ENCODE measurements at regions not wholly inside any gene's neighbourhood (a gene's known extent, or its start where the extent isn't known, plus 50 kb on each side); places are given as distances from the start of the nearest gene placed in this dataset.

DNA sequence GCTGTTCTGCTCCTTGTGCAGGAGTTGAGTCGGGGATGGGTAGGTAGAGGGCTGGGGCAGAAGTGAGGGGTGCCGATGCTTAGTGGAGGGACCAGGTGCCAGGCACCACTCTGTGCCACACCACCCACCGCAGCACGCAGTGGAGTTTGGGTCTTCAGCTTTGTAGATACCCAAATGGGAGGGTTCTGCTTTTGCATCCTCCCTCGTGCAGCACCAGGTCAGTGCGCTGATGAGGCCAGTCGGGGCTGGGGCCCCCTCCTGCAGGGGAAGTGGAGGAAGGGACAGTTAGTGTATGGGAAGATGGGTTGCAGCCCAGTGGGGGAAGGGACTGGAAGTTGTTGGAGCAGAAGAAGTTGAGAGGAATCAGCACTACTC is 244.0 kb downstream of the RHOU start:
- no peak for DNase-seq

DNA sequence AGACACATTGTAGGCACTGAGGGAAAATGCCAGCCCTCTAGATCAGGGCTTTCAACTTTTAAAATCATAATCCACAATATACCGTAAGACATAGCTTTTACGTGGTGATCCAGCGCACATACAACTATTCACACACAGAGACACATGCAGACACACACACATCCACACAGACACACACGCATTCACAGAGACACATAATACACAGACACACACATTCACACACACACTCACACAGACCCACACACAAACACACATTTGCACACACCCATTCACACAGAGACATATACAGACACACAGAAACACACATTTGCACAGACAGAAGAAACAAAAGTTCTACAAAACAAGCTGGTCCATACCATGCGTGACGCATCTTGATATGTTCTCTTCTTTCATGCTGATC is 244.5 kb downstream of the RHOU start:
- no peak for DNase-seq

DNA sequence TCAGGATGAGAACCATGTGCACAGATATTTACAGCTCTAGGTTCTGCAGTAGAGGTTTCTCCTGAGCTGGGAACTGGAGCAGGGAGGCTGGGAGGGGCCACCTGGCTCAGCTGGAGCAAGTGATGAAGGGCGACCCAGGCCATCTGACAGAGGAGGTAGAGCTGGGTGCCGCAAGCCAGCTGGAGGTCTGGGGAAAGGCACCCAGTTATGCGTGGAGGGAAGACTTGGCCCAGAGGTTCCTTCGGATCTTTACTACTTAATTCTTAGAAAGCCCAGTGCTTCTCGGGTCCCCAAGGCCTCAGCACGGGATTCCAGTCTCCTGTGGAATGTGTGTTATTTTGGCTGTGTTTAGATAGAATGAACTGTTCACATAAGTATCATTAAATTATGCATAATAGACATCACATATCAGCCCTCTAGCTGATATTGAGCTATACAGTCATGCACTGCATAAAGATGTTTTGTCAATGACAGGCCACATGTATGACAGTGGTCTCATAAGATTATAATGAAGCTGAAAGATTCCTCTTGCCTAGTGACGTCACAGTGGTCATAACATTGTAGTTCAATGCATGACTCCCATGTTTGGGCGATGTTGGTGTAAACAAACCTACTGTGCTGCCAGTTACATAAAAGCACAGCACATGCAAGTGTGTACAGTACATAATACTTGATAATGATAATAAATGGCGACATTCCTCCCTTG is 245.1 kb downstream of the RHOU start:
- no peak for DNase-seq

DNA sequence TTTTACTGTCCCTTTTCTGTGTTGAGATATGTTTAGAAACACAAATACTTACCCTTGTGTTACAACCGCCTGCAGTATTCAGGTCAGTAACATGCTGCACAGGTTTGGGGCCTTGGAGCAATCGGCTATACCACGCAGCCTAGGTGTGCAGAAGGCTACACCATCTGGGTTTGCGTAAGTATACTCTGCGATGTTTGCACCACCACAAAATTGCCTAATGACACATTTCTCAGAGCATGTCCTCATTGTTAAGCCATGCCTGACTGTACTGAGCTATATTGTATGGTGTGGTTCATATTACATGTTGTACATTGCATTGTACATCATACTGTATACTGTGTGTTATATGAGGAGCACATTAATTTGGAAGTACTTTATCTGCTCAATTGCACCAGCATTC is 247.4 kb downstream of the RHOU start:
- no peak for DNase-seq

DNA sequence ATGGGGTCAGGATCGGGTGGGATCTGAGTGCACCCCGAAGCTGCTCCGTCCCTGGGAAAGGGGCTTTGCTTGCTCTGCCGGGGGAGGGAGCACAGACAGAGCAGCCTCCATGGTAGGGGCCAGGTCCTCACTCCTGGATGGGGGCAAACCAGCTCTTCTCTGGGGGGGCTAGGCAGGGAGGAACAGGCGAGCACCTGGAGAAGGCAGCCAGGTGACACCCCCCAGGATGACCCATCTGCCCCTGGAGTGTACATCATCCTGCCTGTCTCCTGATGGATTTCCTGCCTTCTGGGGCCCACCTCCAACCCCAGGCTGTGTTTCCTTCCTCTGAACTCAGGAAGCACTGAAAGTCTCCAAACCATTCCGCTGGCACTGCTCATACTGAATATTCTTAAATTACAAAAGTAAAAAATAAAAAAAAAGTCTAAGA is 248.0 kb downstream of the RHOU start:
- no peak for DNase-seq

DNA sequence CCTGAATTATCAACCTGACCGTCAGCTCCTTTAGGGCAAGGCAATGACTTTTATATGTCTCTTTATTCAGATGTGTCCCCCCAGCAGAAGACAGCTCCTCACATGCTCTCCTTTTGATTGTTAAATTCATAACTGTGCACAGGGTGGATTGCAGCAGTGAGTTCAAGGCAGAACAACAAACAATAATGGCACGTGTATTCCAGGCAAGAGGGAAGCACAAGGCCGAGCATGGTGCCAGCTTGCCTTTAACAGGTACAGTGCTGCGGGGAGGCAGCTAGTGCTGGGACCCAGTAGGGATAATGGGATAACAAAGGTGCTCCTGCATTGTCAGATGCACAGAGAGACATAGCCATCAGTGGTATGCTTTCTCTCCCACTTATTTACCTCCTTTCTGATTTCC is 248.4 kb downstream of the RHOU start:
- DNase-seq: no peak

DNA sequence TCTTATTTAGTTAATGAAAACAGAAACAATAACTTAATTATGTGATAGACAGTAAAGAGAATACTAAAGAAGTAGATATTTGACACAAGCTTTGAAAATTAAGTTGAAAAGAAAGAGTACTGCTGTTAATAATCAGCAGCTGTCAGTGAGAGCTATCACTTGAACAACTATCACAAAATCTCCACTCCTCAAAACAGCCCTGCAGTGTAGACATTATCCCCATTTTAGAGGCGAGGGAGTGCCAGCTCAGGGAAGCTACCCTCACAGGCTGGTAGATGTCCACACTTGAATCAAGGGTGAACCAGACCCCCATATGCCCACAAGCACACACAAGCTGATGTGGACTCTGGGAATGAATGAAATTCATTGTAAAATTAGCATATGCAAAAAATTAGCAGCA is 248.8 kb downstream of the RHOU start:
- no peak for DNase-seq

DNA sequence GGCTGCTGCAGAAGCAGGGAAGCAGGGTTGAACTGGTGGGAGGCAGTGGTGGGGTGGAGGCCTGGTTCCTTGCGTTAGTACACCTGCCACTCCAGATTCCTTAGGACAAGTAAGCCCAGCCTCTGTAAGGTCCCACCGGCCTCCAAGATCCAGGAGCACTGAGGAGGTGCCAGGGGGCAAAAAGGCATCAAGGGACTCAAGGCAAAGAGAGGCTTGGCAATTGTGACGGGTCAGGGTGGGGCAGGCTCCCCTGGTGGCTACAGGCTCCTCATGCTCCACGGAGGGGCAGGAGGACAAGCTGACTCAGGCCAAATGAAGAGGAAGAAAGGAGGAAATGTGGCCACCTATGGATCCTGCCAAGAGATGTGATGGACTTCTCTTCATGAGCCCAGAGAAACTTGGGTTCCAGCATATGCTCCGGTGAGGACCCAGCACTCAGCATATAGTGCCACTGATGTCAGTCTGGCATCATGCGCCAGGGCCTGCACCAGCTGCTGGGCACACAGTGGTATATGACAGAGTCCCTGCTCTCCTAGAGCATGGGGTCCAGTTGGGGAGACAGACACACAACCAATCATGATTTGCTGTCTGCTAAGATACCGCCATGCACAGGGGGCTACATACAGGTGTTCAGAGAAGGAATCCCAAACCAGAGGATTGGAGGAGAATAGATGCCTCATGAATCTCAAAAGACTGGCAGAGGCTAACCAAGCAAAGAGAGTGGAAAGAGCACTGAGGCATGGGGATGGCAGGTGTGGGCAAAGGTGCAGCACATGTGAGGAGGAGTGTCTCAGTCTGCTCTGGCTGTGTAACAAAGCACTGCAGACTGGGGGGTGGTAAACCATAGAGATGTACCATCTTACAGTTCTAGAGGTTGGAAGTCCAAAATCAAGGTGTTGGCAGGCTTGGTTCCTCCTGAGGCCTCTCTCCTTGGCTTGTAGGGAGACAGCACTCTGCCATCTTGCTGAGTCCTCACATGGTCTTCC is 249.7 kb downstream of the RHOU start:
- DNase-seq: no peak

DNA sequence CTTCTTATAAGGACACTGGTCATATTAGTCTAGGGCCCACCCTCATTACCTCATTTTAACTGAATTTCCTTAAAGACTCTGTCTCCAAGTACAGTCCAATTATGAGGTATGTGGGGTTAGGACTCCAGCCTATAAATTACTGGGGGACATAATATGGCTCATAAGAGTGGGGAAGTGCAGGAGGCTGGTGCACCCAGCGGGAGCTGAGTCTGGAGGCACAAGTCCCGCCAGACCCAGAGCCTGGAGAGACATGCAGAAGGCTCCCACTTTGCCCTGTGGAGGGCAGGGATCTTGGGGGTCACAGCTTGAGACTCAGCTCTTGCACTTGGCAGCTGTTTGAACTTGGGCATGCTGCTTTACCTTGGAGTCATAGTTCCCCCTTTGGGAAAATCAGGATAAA is 250.4 kb downstream of the RHOU start:
- DNase-seq: no peak

DNA sequence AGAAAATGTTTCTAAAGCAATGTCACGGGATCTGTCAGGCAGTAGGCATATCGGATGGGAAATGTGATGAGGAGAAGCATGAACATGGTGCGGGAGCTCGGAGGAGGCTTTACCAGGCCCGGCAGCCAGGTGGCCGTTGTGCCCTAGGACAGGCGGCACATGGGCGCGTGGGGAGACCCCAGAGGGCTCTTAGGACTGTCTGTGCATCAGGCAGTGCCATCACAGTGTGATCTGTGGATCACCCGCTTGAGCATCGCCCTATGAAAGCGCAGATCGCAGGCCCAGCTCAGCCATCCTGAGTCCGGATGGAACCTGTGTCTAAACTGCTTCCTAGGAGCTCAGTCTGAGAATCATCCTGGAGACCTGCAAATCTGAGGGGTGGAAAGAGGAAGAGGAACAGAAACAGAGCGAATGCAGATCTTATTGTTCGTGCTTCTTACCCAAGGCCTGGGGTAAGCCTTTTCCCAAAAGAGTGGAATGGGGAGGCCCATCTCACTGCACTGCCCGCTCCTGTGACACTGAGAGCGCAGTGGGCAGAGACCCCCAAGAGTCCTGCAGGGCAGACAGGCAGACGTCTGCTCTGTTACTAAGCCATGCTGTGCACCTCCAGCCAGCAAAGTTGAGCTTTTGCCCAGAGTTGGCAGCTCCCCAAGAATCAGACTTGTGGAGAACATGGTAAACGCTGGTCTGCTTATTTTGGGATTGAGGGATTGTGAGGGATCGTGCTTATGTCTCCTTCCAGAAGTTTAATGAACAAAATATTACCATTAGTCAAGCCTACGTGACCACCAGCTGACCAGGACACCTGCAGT is 251.0 kb downstream of the RHOU start:
- no peak for DNase-seq

DNA sequence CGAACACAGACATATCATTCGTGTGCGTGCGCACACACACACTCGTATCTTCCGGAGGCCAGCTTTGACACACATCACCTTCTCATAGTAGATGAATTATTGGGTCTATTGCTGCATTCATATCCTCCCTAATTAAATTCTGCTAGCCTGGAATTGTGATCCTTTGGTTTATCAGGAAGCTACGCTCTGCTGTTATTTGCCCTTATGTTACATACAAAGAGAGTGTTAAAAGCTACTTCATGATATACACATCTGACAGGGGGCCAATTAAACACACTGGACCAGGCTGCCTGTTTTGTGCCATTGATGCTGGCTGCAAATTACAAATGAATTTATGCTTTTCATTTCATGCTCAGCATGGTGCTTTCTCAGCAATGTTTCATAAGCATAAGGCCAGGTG is 252.0 kb downstream of the RHOU start:
- no peak for DNase-seq

DNA sequence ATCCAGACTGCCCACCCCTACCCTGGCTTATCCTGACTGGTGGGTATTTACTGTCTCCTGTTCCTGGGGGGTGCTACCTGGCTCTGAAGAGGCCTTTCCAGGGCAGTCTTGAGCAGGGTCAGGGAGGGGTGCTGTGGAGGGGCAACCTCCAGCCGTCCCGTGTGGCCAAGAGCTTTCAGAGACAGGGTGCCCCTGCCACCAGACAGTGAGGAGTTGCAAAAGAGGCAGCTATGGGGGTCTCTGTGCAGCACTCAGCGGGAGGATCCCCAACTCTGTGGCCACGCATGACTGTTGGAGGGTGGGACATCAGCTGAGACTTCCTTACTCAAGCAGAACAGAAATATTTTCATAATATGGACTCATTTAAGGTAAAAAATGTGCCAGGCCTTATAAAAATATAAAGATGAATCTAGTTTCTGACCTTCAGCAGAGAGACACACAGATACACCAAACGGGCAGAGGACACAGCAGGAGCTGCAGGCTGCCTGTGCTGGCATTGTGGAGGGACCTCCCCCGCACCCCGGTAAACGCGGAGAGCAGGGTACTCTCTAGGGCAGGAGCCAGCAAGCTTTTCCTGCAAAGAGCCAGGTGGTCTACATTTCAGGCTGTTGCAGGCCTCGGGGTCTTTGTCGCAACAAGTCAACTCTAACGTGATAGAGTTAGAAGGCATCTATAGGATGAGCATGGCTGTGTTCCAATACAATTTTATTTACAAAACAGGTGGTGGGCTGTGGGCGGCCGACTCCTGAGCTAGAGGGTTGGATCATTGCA is 252.6 kb downstream of the RHOU start:
- no peak for DNase-seq

DNA sequence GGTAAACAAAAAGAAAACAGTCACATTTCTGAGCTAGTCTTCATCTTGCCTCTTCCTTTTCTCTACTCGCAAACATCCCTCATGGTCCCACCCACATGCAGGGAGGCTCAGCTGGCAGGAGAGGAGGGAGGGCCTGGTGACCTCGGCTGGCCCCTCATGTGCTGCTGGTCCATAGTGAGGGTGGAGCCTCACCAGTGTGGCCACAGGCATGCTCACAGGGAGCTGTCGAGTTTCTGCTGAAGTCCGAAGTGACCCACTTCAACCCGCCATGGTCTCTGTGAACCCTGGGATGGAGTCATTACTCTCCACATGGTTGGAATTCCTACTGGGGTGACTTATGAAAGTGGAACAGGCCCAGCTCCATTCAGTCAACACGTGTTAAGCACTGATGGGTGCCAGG is 253.4 kb downstream of the RHOU start:
- DNase-seq: no peak

DNA sequence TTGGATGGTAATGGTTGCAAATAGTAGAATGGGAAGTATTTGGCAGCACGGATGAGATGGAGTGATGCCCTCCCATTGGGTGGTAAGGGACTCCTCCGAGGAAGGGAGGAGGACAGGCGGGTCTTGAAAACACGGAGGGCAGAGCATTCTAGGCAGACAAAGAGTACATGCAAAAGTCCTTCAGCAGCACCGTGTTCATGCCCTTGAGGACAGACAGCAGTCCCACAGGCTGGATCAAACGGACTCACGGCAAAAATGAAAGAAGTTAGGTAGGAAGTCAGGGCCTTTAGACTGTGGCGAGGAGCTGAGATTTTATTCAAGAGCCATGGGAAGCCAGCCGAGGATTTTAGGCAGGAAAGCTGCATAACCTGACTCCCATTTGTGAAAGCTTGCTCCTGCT is 253.9 kb downstream of the RHOU start:
- DNase-seq: no peak

DNA sequence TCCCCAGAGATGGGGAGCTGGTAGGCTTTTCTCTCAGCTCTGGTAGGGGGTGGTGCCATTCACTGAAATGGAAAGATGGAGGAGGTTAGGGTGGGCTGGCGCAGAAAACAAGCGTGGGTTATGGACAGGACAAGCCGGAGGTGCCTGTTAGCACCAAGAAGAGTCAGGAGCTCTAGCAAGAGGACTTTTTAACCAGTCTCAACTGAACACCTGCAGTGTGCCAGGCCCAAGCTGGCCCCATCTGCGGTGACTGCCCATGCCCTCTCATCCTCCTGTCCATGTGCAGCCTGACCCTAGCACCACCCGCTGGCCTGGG is 254.4 kb downstream of the RHOU start:
- no peak for DNase-seq

DNA sequence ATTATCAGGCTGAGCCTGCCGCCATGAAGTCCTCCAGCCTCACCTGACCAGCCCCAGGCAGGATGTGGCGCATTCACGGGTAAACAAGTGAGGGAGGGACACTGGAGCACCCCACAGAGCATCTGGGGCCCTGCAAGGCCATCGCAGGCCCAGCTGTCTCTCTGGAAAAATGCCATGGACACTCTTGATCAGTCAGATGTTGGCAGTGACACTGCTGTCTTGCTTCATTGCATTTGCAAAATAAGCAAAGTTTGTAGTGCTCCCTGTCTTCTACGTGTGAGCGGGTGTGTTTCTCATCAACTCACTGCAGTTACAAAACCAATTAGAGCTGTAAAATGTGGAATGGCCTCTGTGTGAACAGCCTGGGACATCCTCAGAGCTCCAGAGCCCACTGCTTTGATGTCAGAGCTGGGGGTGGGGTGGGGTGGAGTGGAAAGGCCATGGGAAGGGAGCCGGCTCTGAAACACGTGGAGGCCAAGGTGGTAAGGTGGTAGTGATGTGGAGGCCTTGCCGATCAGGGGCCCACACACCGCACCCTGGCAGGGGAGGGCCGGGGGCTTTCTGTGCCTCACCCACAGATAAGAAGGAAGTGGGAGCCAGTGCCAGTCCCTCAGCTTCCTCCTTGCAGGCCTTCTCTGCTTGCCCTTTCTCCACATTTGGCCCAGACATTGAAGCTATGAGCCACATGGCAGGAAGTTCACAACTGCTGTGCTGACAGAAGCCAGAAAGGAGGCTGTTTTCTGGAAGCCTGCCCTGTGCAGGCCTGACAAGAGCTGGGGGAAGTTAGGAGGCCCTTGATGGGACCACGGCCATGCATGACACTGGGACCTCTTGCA is 254.9 kb downstream of the RHOU start:
- DNase-seq: peak; percentile 88

DNA sequence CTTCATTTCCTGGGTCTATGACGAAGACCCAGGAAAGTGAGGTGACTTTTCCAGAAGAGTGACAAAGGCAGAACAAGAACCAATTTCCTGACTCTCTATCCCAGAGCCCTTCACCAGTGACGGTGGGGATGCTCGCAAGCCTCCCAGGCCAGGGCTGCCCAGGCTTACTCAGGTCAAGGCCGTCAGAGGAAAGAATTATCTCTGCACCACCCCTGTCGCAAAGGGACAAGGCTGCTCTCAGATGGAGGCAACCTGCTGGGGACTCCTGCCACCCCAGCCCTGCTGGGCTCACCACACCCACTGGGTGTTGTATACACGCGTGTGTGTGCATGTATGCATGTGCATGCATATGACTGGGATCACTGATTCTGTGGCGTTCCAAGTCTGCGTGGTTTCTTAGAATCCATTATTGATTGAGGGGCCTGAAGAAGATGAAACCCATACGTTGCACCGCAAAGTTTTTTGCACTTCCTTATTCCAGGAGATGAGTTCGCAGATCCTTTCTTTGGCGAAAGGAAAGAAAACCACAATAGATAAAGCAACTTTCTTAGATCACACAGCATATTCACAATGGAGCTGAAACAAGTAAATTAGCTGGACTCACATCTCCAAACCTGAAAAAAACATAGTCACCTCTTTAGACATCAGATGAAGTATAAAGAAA is 255.8 kb downstream of the RHOU start:
- DNase-seq: no peak

DNA sequence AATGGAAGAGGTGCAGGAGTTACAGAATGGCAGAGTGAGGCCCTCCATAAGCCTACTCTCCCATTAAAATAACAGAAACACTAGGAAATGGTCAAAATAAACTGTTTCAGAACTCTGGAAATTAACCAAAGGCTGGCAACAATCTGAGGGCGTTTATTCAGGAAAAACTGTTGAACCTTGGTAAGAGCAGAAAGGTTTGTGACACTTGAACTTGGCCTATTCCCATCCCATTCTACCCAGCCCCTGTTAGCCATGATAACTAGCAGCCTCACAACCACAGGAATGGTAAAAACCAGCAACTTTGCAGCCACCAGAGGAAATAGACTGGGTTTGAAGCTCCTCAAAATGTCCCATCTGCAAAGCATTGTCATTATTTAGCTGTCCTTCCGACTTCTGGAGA is 256.8 kb downstream of the RHOU start:
- DNase-seq: no peak

DNA sequence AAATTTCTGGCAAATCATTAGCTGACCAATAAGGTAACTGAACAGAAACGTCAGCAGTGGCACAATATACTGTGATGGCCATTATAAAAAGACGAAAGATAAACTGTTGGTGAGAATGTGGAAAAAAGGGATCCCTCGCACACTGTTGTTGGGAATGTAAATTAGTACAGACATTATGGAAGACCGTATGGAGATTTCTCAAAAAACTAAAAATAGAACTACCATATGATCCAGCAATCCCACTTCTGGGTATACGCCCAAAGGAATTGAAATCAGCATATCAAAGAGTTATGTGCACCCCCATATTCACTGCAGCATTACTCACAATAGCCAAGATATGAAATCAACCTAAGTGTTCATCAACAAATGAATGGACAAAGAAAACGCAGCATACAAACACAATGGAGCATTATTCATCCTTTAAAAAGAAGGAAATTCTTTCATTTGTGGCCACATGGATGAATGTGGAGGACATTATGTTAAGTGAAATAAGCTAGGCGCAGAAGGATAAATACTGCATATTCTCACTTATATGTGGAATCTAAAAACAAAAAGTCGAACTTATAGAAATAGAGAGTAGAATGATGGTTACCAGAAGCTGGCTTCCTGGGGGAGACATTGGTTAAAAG is 257.7 kb downstream of the RHOU start:
- DNase-seq: no peak

DNA sequence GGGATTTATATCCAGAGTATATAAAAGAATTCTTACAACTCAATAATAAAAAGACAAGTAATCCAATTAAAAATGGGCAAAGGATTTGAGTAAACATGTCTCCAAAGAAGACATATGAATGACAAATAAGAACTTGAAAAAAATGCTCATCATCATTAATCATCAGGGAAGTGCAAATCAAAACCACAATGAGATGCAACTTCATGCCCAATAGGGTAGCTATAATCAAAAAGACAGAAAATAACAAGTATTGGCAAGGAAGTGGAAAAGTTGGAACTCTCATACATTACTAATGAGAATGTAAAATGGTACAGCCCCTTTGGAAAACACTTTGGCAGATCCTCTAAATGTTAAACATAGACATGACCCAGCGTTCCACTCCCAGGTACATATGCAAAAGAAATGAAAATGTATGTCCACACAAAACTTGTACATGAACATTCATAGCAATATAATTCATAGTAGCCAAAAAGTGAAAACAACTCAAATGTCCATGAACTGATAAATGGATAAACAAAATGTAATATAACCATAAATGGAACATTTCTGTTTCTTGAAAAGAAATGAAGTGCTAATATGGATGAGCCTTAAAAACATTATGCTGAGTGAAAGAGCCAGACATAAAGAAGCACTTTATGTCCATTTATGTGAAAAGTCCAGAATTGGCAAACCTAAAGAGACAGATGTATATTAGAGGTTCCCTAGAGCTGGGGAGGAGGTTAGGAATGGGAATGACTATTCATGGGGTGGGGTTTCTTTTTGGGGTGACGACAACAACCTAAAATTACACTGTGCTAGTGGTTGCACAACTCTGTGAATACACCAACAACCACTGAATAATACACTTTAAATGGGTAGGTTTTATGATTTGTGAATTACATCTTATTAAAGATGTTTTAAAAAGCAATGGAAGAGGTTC is 259.7 kb downstream of the RHOU start:
- DNase-seq: no peak

All from DMS153 (cell line).